Coronary artery (tissue), 2 donors: ENCODE measurements at regions not wholly inside any gene's neighbourhood (a gene's known extent, or its start where the extent isn't known, plus 50 kb on each side); places are given as distances from the start of the nearest gene placed in this dataset.

ENCODE experiments used
- DNase-seq: peaks from one replicate; pipeline ENCODE4 v3.0.0-alpha.2; 2017; ENCODE audit warnings: low spot score
- H3K27ac ChIP-seq, 2 donors: fragments of 200-600 bp; sonication (generic); one replicate each; pipeline ENCODE4 v1.5.1; 2016 to 2019
- H3K4me3 ChIP-seq: fragments of 200-600 bp; sonication (generic); 2 replicates; pipeline ENCODE4 v1.5.1; 2016; ENCODE audit warnings: mild to moderate bottlenecking, moderate library complexity
- TF ChIP-seq, protein P1 (sequence below): fragments of 200-600 bp; sonication (generic); IDR thresholded peaks from one replicate; pipeline ENCODE4 v1.5.1; 2019; ENCODE audit warnings: antibody characterized with exemption

DNA sequence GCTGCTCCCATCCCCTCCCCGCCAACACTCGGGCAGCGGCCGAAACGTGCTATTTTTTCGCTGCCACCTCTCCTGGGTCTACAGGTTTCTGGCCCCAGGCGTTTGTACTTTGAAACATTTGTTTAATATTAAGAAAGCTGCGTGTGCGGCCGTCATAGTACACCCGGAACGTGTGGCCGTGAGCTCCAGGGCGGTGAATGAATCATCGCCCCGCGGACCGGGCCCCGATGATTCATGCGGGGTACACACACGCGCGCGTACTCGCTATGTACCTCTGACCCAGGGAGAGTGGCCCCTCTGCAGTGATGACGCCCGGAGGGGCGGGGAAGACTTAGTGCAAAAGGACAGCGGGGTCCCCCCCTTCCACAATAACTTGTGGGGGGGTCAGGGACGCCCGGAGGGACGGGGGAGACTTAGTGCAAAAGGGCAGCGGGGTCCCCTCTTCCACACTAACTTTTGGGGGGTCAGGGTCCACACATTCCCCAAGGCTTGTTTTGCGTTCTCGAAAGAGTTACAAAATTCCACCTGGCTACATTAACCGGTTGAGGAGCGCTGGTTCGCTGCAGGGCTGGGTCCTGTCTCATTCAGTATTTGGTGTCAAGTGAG is 56.5 kb upstream of the PCGF5 start:
- peak; percentile 90 for DNase-seq
- Histone ChIP-seq H3K4me3 (peak overlapping the region; percentile 82), H3K27ac (peak overlapping the region; percentile 96 to 97)
- TF ChIP-seq, protein P1, sequence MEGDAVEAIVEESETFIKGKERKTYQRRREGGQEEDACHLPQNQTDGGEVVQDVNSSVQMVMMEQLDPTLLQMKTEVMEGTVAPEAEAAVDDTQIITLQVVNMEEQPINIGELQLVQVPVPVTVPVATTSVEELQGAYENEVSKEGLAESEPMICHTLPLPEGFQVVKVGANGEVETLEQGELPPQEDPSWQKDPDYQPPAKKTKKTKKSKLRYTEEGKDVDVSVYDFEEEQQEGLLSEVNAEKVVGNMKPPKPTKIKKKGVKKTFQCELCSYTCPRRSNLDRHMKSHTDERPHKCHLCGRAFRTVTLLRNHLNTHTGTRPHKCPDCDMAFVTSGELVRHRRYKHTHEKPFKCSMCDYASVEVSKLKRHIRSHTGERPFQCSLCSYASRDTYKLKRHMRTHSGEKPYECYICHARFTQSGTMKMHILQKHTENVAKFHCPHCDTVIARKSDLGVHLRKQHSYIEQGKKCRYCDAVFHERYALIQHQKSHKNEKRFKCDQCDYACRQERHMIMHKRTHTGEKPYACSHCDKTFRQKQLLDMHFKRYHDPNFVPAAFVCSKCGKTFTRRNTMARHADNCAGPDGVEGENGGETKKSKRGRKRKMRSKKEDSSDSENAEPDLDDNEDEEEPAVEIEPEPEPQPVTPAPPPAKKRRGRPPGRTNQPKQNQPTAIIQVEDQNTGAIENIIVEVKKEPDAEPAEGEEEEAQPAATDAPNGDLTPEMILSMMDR: no peak

DNA sequence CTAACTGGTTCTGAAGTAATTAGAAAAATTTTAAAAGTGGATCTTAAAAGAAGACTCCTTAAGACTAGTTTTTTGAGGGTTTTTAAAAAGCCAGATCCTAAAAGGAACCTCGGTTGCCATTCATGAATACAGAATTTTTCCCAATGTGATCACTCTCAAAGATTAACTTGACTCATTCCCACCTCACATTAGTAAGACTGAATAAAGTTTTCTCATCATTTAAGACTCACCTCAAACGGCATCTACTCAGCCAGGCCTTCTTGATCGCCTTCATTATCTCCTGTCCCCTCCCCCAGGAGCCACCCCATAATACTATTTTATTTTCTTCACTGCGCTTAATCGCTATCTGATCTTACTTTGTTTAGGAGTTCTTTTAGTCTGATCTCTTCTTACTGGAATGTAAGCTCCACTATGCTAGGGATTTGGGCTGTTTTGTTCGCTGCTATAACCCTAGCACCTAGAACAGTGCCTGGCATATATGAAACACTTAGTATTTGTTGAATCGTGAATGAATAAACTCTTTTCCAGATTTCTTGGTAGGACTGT is 55.9 kb upstream of the PCGF5 start:
- Histone ChIP-seq H3K4me3 (peak overlapping the region; percentile 82), H3K27ac (peak overlapping the region; percentile 96 to 97)
- TF ChIP-seq, protein P1: no peak
- no peak for DNase-seq

DNA sequence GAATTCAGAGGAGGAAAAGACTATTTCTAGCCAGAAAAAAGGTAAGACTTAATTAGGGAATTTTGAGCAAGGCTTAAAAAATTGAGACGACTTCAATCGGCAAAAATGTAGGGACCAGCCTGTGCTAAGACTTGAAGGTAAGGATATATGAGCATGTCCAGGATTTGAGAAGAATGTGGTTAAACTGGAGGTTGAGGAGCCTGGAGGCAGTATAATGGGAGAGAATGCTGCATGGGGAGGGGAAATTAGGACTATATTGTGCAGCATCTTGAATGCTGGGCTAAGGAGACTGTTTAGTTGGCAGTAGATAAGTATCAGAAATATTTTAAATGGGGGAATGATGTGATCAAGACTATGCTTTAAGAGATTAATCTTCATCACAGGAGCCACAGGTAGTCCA is 53.1 kb upstream of the PCGF5 start:
- Histone ChIP-seq H3K4me3 (no peak overlapping the region), H3K27ac (no peak overlapping the region)
- no peak for DNase-seq
- TF ChIP-seq, protein P1: no peak

DNA sequence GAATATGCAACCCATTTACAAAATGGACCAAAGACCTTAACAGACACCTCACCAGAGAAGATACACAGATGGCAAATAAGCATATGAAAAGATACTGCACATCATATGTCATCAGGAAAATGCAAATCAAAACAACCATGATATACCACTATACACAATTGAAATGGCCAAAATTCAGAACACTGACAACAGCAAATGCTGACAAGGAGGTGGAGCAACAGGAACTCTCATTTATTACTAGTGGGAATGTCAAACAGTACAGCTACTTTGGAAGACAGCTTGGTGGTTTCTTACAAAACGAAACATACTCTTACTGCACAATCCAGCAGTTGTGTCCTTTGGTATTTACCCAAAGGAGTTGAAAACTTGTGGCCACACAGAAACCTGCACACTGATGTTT is 50.0 kb upstream of the PCGF5 start:
- DNase-seq: no peak
- TF ChIP-seq, protein P1: no peak
- H3K27ac ChIP-seq: no peak overlapping the region
- no peak overlapping the region for H3K4me3 ChIP-seq
